D721Med (cell line): ENCODE measurements at regions not wholly inside any gene's neighbourhood (a gene's known extent, or its start where the extent isn't known, plus 50 kb on each side); places are given as distances from the start of the nearest gene placed in this dataset.

ENCODE experiments used
- DNase-seq: peaks from one replicate; pipeline ENCODE4 v3.0.0; 2011; ENCODE audit warnings: low spot score; ENCODE audit not compliant: insufficient read length
- FAIRE-seq: peaks from 2 replicates; lab custom pipeline; 2011; peaks lifted over from hg19 to GRCh38; lab: Jason Lieb, UNC
- CTCF ChIP-seq: IDR thresholded peaks from 2 replicates; pipeline ENCODE4 v1.5.1; 2012; ENCODE audit warnings: mild to moderate bottlenecking, control low read depth; ENCODE audit not compliant: insufficient read depth; ENCODE audit errors: missing control alignments

- DNase-seq (no peak), FAIRE-seq (no peak)
- TF ChIP-seq CTCF: no peak
Observed at GRCh38 chr7:26580064-26580591, 284.3 kb downstream of the SKAP2 start.

GRCh38 chr7:26580711-26581110, 283.7 kb downstream of the SKAP2 start:
- TF ChIP-seq CTCF: no peak
- no peak for FAIRE-seq
- no peak for DNase-seq

GRCh38 chr7:26583094-26583648, 281.2 kb downstream of the SKAP2 start:
- DNase-seq (no peak), FAIRE-seq (no peak)
- TF ChIP-seq CTCF: no peak

GRCh38 chr7:26584326-26584725, 280.1 kb downstream of the SKAP2 start:
- TF ChIP-seq CTCF: no peak
- DNase-seq: no peak
- no peak for FAIRE-seq

GRCh38 chr7:26584987-26585665, 279.3 kb downstream of the SKAP2 start:
- no peak for TF ChIP-seq CTCF
- FAIRE-seq (no peak), DNase-seq (no peak)

- TF ChIP-seq CTCF: no peak
- no peak for DNase-seq
- no peak for FAIRE-seq
Observed at GRCh38 chr7:26587536-26587935, 276.9 kb downstream of the SKAP2 start.

GRCh38 chr7:26588511-26588910, 275.9 kb downstream of the SKAP2 start:
- no peak for DNase-seq
- TF ChIP-seq CTCF: no peak
- FAIRE-seq: no peak
